ENCODE measurements at regions not wholly inside any gene's neighbourhood (a gene's known extent, or its start where the extent isn't known, plus 50 kb on each side); places are given as distances from the start of the nearest gene placed in this dataset.

DNA sequence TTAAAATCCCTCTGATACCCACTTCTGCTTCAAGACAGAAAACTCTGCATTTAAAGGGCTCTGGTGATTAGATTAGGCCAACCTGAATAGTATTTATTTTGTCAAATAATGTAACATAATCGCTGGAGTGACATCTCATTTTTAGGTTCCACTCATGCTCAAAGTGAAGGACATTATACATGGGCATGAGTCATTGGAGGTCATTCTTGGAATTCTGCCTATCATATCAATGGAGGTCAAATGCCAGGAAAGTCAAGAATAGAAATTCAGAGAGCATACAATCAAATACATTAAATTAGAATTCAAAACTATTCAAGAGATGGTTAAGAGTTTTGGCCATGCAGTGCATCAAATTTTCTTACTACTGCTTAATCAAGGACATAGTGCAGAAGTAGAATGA lies 50.8 kb upstream of the PRSS1 start:
- ATAC-seq (no peak), DNase-seq (no peak)
- intact Hi-C loops (cut with DNase I, micrococcal nuclease), result no loop called here
- TF ChIP-seq, protein P1, sequence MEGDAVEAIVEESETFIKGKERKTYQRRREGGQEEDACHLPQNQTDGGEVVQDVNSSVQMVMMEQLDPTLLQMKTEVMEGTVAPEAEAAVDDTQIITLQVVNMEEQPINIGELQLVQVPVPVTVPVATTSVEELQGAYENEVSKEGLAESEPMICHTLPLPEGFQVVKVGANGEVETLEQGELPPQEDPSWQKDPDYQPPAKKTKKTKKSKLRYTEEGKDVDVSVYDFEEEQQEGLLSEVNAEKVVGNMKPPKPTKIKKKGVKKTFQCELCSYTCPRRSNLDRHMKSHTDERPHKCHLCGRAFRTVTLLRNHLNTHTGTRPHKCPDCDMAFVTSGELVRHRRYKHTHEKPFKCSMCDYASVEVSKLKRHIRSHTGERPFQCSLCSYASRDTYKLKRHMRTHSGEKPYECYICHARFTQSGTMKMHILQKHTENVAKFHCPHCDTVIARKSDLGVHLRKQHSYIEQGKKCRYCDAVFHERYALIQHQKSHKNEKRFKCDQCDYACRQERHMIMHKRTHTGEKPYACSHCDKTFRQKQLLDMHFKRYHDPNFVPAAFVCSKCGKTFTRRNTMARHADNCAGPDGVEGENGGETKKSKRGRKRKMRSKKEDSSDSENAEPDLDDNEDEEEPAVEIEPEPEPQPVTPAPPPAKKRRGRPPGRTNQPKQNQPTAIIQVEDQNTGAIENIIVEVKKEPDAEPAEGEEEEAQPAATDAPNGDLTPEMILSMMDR (IDR thresholded peaks at IDR 0.05), result no peak
- Histone ChIP-seq H3K9me3 (no peaks in the 10 kb centered on the region), H3K4me1 (ENCODE audit: low read depth) (no peaks in the 10 kb centered on the region), H3K4me3 (no peak overlapping the region), H3K36me3 (ENCODE audit: low read depth) (no peaks in the 10 kb centered on the region)

DNA sequence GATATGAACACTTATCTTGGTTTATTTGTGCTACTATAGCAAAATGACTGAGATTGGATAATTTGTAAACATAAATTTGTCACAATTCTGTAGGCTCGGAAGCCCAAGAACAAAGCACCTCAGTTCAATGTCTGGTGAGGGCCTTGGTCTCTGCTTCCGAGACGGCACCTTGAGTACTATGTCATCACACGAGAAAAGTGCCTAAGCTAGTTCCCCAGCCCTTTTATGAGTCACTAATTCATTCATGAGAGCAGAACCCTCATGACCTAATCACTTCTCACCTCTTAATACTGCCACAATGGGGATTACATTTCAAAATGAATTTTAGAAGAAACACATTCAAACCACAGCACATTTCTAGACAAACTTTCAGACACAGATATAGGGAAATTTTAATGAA lies 52.0 kb upstream of the PRSS1 start:
- TF ChIP-seq, protein P1 (IDR thresholded peaks at IDR 0.05), result no peak
- DNase-seq, result no peak
- ATAC-seq, result no peak
- no peak overlapping the region for H3K4me3 ChIP-seq
- intact Hi-C loops (cut with DNase I, micrococcal nuclease), result no loop called here
- H3K9me3 ChIP-seq, result no peaks in the 10 kb centered on the region
- H3K4me1 ChIP-seq (ENCODE audit: low read depth), result no peaks in the 10 kb centered on the region
- H3K36me3 ChIP-seq (ENCODE audit: low read depth), result no peaks in the 10 kb centered on the region

DNA sequence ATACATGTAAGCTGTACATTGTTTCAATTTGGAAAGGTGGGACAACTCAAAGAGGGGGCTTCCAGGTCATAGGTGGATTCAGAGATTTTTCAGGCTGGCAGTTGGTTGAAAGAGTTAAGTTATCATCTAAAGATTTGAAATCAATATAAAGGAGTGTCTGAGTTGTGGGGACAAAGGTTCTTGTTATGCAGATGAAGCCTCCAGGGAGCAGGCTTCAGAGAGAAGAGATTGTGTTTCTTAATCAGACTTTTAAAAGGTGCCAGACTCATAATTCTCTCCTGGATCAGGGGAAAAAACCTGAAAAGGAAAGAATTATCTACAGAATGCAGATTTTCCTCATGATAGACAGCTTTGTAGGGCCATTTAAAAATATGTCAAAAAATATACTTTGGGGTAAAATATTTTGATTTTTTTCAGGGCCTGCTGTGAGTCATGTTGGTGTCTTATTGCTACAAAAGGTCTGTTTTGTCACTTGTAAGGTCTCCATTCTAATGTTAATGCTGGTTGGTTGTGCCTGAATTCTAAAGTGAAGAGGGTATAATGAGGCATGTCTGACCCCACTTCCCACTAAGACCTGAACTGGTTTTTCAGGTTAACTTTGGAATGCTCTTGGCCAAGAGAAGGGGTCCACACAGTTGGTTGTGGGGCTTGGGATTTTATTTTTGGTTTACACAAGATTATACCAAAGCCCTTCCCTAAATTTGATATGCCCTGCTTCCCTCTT lies 52.7 kb upstream of the PRSS1 start:
- DNase-seq (no peak), ATAC-seq (no peak)
- TF ChIP-seq, protein P1 (IDR thresholded peaks at IDR 0.05), result no peak
- intact Hi-C loops (cut with DNase I, micrococcal nuclease), result no loop called here
- Histone ChIP-seq H3K9me3 (no peaks in the 10 kb centered on the region), H3K36me3 (ENCODE audit: low read depth) (no peaks in the 10 kb centered on the region), H3K4me3 (no peak overlapping the region), H3K4me1 (ENCODE audit: low read depth) (no peaks in the 10 kb centered on the region)

DNA sequence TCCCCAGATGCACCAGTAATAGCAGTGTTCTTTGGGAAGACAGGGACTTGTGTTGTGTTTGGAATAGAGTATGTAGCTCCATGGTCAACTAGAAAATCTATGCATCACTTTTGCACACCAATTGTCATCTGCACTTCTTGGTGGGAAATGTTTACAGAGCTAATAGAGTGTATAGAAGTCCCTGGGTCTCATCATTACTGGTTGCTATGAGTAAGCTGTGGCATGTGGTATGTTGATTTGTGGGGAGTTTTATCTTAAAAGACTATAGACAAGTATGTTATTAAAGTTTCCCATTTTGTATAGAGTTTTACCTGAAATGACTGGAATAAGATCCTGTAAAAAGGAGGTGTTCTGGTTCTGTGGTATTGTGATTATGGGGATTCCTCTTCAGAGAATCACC lies 55.4 kb upstream of the PRSS1 start:
- no peak for DNase-seq
- H3K9me3 ChIP-seq, result no peaks in the 10 kb centered on the region
- H3K4me3 ChIP-seq, result no peak overlapping the region
- H3K36me3 ChIP-seq (ENCODE audit: low read depth), result no peaks in the 10 kb centered on the region
- no peak for ATAC-seq
- TF ChIP-seq, protein P1 (IDR thresholded peaks at IDR 0.05), result no peak
- intact Hi-C loops (cut with DNase I, micrococcal nuclease), result no loop called here
- H3K4me1 ChIP-seq (ENCODE audit: low read depth), result no peaks in the 10 kb centered on the region

DNA sequence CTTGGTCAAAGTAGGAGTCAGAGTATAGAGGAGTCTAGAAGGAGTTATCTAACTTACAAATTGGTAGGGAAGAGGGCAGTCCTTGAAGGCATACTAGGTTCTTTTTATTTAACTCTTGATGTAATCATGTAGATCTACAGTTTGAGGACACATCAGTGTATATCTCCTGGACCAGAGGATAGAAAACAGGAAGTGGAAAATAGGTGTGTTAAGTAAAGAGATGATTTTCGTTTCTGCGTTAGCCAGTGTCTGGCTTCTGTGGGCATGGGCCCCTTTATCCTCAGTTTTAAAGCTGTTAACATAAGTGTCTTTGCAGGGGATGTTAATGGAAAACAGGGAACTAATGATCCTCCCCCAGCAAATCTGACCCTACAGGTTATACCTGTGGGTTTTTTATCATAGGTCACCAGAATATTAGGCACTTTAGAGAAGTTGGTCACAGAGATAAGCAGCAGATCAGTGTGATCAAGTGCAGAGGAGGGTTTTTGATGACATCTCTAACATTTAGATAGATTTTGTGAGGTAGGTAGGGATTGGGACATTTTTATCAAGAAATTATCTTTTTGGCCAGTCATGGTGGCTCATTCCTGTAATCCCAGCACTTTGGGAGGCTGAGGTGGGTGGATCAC lies 58.6 kb upstream of the PRSS1 start:
- Histone ChIP-seq H3K9me3 (no peaks in the 10 kb centered on the region), H3K4me3 (no peak overlapping the region), H3K4me1 (ENCODE audit: low read depth) (no peaks in the 10 kb centered on the region), H3K36me3 (ENCODE audit: low read depth) (no peaks in the 10 kb centered on the region)
- DNase-seq (no peak), ATAC-seq (no peak)
- intact Hi-C loops (cut with DNase I, micrococcal nuclease), result no loop called here
- TF ChIP-seq, protein P1 (IDR thresholded peaks at IDR 0.05), result no peak

Measured in mucosa of descending colon (tissue), 3 donors.